ENCODE measurements at regions not wholly inside any gene's neighbourhood (a gene's known extent, or its start where the extent isn't known, plus 50 kb on each side); places are given as distances from the start of the nearest gene placed in this dataset.

DNA sequence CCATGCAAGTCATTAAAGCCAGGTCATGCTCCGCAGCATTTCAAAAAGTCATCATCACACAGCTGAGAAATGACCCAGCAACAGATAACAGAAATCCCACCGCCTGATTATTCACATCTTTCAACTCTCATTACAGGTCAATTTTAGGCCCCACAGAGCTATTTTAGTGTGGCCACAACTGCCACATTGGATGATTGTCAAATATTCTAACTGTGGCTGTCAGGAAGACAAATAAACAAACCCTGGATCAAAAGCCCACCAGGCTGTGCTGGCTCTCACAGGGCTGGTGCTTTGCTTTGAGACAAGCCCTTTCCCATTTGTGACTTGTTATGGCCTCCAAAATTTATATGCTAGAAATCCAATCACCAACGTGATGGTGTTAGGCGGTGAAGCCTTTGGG, 117.6 kb upstream of the CDC14C start:
- Histone ChIP-seq H3K4me3 (ENCODE audit: extremely low read depth in 1 of 4, insufficient read depth in 2 of 4, low read depth in 3 of 4, low read length in 4 of 4) (no peak overlapping the region), H2AFZ (ENCODE audit: low read length) (no peak overlapping the region), H2BK5ac (ENCODE audit: low read depth, low read length) (no peak overlapping the region), H3K79me1 (ENCODE audit: low read depth, low read length) (no peaks in the 10 kb centered on the region), H2BK12ac (ENCODE audit: low read depth, low read length) (no peak overlapping the region), H3K36me3 (ENCODE audit: control insufficient read depth in 2 of 4, insufficient read depth in 4 of 4, low read length in 3 of 4) (no peaks in the 10 kb centered on the region), H2AK5ac (ENCODE audit: low read depth, low read length) (no peak overlapping the region), H3K56ac (replicated peaks; ENCODE audit: insufficient read length, low read depth, low read length) (no peak overlapping the region), H2BK120ac (replicated peaks; ENCODE audit: low read depth, low read length) (no peak overlapping the region), H3K79me2 (ENCODE audit: control insufficient read depth in 1 of 2, insufficient read depth in 2 of 2, low read length in 2 of 2) (no peaks in the 10 kb centered on the region), H2BK20ac (ENCODE audit: low read length) (no peak overlapping the region), H3K4me2 (ENCODE audit: insufficient read depth in 1 of 2, low read depth in 2 of 2, low read length in 2 of 2) (no peak overlapping the region), H3K4me1 (replicated peaks in 1 of 4; ENCODE audit: control insufficient read depth in 3 of 4, insufficient read depth in 4 of 4, low read length in 3 of 4) (no peaks in the 10 kb centered on the region), H3K4ac (replicated peaks; ENCODE audit: insufficient read length, low read depth, low read length) (no peak overlapping the region), H3K23ac (ENCODE audit: insufficient read length) (no peak overlapping the region), H4K20me1 (replicated peaks in 1 of 2; ENCODE audit: control insufficient read depth in 1 of 2, insufficient read depth in 2 of 2, low read length in 2 of 2) (no peaks in the 10 kb centered on the region), H3K9me3 (ENCODE audit: insufficient read depth in 2 of 2, low read depth in 1 of 2, low read length in 1 of 2) (no peaks in the 10 kb centered on the region), H4K91ac (replicated peaks; ENCODE audit: insufficient read length, low read length) (no peak overlapping the region), H3K27me3 (replicated peaks in 1 of 4; ENCODE audit: control insufficient read depth in 3 of 4, extremely low read depth in 1 of 4, insufficient read depth in 3 of 4, low read length in 3 of 4) (no peaks in the 10 kb centered on the region), H3K18ac (ENCODE audit: extremely low read depth, low read length) (no peak overlapping the region), H4K8ac (ENCODE audit: extremely low read depth, insufficient read depth, low read length) (no peak overlapping the region), H3K14ac (ENCODE audit: insufficient read length) (no peak overlapping the region), H3K27ac (ENCODE audit: low read depth, low read length) (no peak overlapping the region), H3K23me2 (ENCODE audit: low read depth, low read length) (no peaks in the 10 kb centered on the region), H2BK15ac (ENCODE audit: low read length) (no peak overlapping the region), H3K9ac (replicated peaks in 1 of 4; ENCODE audit: extremely low read depth in 1 of 4, low read depth in 3 of 4, low read length in 3 of 4) (no peak overlapping the region), H4K5ac (ENCODE audit: insufficient read length, low read depth, low read length) (no peak overlapping the region)
- WGBS, 2 experiments (ENCODE audit: extremely low coverage in 1 of 2, insufficient coverage in 1 of 2, insufficient read length in 1 of 2, insufficient replicate concordance in 2 of 2, low coverage in 1 of 2, low lambda C conversion rate in 2 of 2, missing lambda C conversion rate in 1 of 2), result 91% methylated on average over 4 of the region's 4 CpGs; no CpG with 5 or more reads in 1 of the 2 experiments
- no peak for TF ChIP-seq SIN3A (conservative IDR thresholded peaks at IDR 0.05 in 1 of 2, IDR thresholded peaks at IDR 0.05 in 1 of 2; ENCODE audit: low read depth in 1 of 2, low read length in 2 of 2)
- TF ChIP-seq CHD1 (IDR thresholded peaks at IDR 0.05; ENCODE audit: low read depth, low read length), result no peak
- TF ChIP-seq TEAD4 (IDR thresholded peaks at IDR 0.05; ENCODE audit: low read depth, low read length), result no peak
- no peak for TF ChIP-seq MAFK (IDR thresholded peaks at IDR 0.05; ENCODE audit: low read depth, low read length)
- POLR2A ChIA-PET (ENCODE audit: partially characterized antibody), result no interaction called here
- CTCF ChIA-PET (ENCODE audit: partially characterized antibody), result no interaction called here
- DNase-seq (ENCODE audit: low read depth in 1 of 2, low spot score in 2 of 2), result no peak
- no peak for FAIRE-seq
